Fibroblast of villous mesenchyme (primary cell): ENCODE measurements at regions not wholly inside any gene's neighbourhood (a gene's known extent, or its start where the extent isn't known, plus 50 kb on each side); places are given as distances from the start of the nearest gene placed in this dataset.
"Not testable (repeated sequence)": the region's sequence is repeated elsewhere in the genome, so short reads cannot be mapped to it uniquely, and the experiment has no call there.

Source experiments
- DNase-seq: peaks from one replicate; pipeline ENCODE4 v3.0.0-alpha.2; 2010; ENCODE audit warnings: low read depth
- H3K4me3 ChIP-seq: 2 replicates; pipeline ENCODE4 v1.5.1; 2011; ENCODE audit warnings: low read depth, mild to moderate bottlenecking, low read length
- CTCF ChIP-seq: IDR thresholded peaks from 2 replicates; pipeline ENCODE4 v1.5.1; 2012; ENCODE audit warnings: low read depth, mild to moderate bottlenecking, low read length; ENCODE audit not compliant: insufficient read depth

- no peak for DNase-seq
- no peak for TF ChIP-seq CTCF
Observed at GRCh38 chr5:119694284-119694683, 64.9 kb downstream of the FAM170A start.

GRCh38 chr5:119706049-119706448 is 76.7 kb downstream of the FAM170A start:
- no peak overlapping the region for H3K4me3 ChIP-seq
- DNase-seq: no peak
- no peak for TF ChIP-seq CTCF

More at GRCh38 chr5:119694284-119694683, 64.9 kb downstream of the FAM170A start:
- no peak overlapping the region for H3K4me3 ChIP-seq

GRCh38 chr5:119708076-119708790 is 78.9 kb downstream of the FAM170A start:
- H3K4me3 ChIP-seq: no peak overlapping the region
- DNase-seq: no peak
- no peak for TF ChIP-seq CTCF

- no peak overlapping the region for H3K4me3 ChIP-seq
- no peak for DNase-seq
- TF ChIP-seq CTCF: no peak
Observed at GRCh38 chr5:119721775-119722174, 92.4 kb downstream of the FAM170A start.

GRCh38 chr5:119725291-119725690 is 95.9 kb downstream of the FAM170A start:
- DNase-seq: peak; percentile 3
- H3K4me3 ChIP-seq: not testable (repeated sequence)

GRCh38 chr5:119726544-119726943 is 97.2 kb downstream of the FAM170A start:
- TF ChIP-seq CTCF: no peak
- no peak overlapping the region for H3K4me3 ChIP-seq
- no peak for DNase-seq

GRCh38 chr5:119740225-119740624 is 110.9 kb downstream of the FAM170A start:
- H3K4me3 ChIP-seq: no peak overlapping the region
- no peak for DNase-seq
- TF ChIP-seq CTCF: no peak
